Heart right ventricle (tissue), 16 donors: ENCODE measurements at regions not wholly inside any gene's neighbourhood (a gene's known extent, or its start where the extent isn't known, plus 50 kb on each side); places are given as distances from the start of the nearest gene placed in this dataset.

Experiments used
- ATAC-seq, 8 donors: fragments of 200-7000 bp; cut with Tn5 transposase; one replicate each; pipeline ENCODE4 v1.9.1; 2020; ENCODE audit warnings: mild to moderate bottlenecking in 8 of 8, moderate library complexity in 8 of 8, moderate number of reproducible peaks in 1 of 8
- DNase-seq, 2 donors: peaks; one replicate each; pipeline ENCODE4 v3.0.0-alpha.2; 2020
- H3K27ac ChIP-seq, 10 donors: fragments of 200-600 bp; sonication (generic) in 2 of 10; one replicate each; pipeline versions ENCODE4 v1.5.0 to v1.8.0; 2020 to 2022; ENCODE audit warnings: mild to moderate bottlenecking in 3 of 10
- H3K27me3 ChIP-seq, 7 donors: fragments of 200-600 bp; one replicate each; pipeline ENCODE4 v1.8.0; 2021 to 2022; ENCODE audit warnings: mild to moderate bottlenecking in 2 of 7
- H3K36me3 ChIP-seq, 9 donors: fragments of 200-600 bp; sonication (generic) in 1 of 9; one replicate each; pipeline versions ENCODE4 v1.5.0 to v1.8.0; 2020 to 2022; ENCODE audit warnings: mild to moderate bottlenecking in 2 of 9
- H3K4me1 ChIP-seq, 9 donors: fragments of 200-600 bp; sonication (generic) in 1 of 9; one replicate each; pipeline versions ENCODE4 v1.5.0 to v1.8.0; 2020 to 2022; ENCODE audit warnings: mild to moderate bottlenecking in 4 of 9
- H3K4me3 ChIP-seq, 10 donors: fragments of 200-600 bp; sonication (generic) in 2 of 10; one replicate each; pipeline versions ENCODE4 v1.5.0 to v1.8.0; 2020 to 2022; ENCODE audit warnings: mild to moderate bottlenecking in 7 of 10, moderate library complexity in 2 of 10
- H3K9me3 ChIP-seq, 11 donors: fragments of 200-600 bp in 10 of 11; sonication (generic) in 2 of 11; one replicate each; pipeline versions ENCODE4 v1.5.0 to v1.8.0; 2013 to 2022; ENCODE audit warnings: mild to moderate bottlenecking in 2 of 11, control low read depth in 1 of 11, moderate library complexity in 1 of 11
- CTCF ChIP-seq, 9 donors: fragments of 200-600 bp; sonication (generic) in 2 of 9; IDR thresholded peaks; one replicate each; pipeline versions ENCODE4 v1.5.0 to v1.8.0; 2021 to 2022; ENCODE audit warnings: antibody characterized with exemption in 9 of 9, mild to moderate bottlenecking in 5 of 9, moderate library complexity in 1 of 9
- WGBS, 2 donors: extraction: QIAGEN DNeasy Blood & Tissue Kit; methylation state at CpG; one replicate each; pipeline ENCODE4 v1.1.7; 2013; ENCODE audit warnings: inconsistent platforms in 1 of 2; 5-methylcytosine and 5-hydroxymethylcytosine counted together
- intact Hi-C, 10 donors: fragments of 100-400 bp; cut with DNase I; formaldehyde crosslinking; loops; one replicate each; pipeline versions ENCODE4 v1.11.1 to v1.14.2; 2022
- donor health status: Arrhythmogenic right ventricular cardiomyopathy.
- donor health status: ischemic (EF 13 %, LVEDD 7.1; RV severe dilation, severe dysfunction).
- donor health status: healthy with polysubstance abuse.
- donor health status: DM: no; HTN: yes; CAD: no.
- donor health status: DM: no; HTN: no; CAD: no.
- donor health status: ischemic (EF 25% LVEDD 6.9; RV normal size, moderate dysfunction).
- donor health status: ischemic (EF 25% LVEDD 5.7; RV mildly dilated, moderate dysfunction).
- donor health status: healthy.
- donor health status: DM: yes; HTN: yes; CAD: no.
- donor health status: Ischemic cardiomyopathy.
- donor health status: ischemic (EF 35%, LVEDD 5.7; RV mildly dilated, moderate dysfunction).
- donor health status: nonischemic (EF 11% LVEDD 7.7; RV severe dilation, severe dysfunction).
- donor health status: DM: yes; HTN: yes; CAD: no.
- donor health status: PGD.
- donor health status: ischemic (EF 29% LVEDD 5.4; RV normal size, mild dysfunction).
- donor health status: nonischemic (EF 23%, LVEDD 6.1; RV moderate dilation, normal function).

DNA sequence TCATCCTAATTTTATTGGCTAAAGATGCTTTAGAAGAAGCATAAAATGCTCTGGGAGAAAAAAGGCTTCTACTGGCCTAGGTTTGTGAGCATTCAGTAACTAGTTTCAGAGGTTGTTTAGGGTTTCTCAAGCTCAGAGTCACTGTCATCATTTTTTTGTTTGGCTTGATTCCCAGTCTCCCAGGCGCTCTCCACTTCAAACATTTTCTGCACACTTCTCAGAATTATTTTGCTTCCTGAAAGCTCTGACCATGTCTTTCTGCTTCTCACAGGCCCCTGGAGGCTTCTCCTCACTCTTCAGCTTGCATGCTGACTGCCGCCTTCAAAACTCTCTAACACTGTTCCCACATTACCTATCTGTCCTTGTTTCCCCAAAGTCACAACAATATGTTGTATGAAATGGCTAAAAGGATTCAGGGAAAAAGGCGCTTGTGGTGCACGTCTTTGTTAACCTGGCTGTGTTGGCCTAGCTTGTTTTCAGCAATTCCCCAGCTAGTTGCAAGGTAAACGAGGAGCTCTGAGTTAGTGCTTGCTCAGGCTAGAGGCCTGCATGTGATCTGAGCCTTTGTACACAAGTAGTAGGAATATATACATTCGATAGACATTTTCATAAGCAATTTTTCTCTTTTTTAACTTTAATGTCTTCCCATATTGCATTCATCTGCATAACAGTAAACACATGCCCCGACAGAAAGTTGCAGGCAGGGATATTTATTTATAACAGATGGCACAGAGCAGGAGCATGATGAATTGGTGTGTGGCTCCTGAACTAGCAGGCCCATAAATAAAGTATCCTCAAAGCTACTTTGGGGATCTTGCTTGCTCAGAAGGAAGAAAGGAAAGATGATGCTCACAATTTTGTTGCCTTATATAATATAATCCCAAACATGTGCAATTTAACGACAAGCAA is 129.2 kb upstream of the DPH6 start:
- DNase-seq (peak in 1 of 2 donors; percentile 29), ATAC-seq (peak in 4 of 8 donors; percentile 18 to 43 (median 30))
- Histone ChIP-seq H3K4me1 (peaks cover 0 to 59% (median 41%) of the 10 kb centered on the region in 9 donors), H3K9me3 (no peaks in the 10 kb centered on the region), H3K27ac (peak overlapping the region; percentile 8 to 82 (median 49)), H3K36me3 (no peaks in the 10 kb centered on the region), H3K4me3 (no peak overlapping the region), H3K27me3 (no peaks in the 10 kb centered on the region)
- intact Hi-C loops: loop anchor here in 3 of 10 donors (5.0 to 10.0 kb wide), 3 partner anchors 130 to 153 kb away; partner anchors contain the start of gene DPH6 (in 1 of the 3)
- WGBS, 2 donors: 55 to 58% methylated on average over 8 of the region's 8 CpGs
- TF ChIP-seq CTCF (IDR thresholded peaks at IDR 0.05): no peak

DNA sequence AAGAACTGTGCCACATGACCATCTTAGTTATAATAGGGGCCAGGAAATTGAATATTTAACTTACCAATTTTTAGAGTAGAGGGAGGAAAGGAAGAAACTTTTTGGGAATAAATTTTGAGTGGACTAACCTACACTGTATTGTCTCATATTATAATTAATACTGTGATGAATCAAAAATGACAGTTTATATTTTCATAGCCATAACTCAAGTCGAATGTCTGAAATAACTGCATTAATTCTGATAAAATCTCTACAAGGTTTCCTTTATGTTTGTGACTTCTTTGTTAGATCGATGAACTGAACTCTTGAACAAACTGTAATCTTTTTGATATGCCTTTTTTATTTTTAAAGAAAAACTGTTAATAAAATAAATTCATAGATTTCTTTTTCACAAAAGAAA is 132.8 kb upstream of the DPH6 start:
- H3K9me3 ChIP-seq: no peaks in the 10 kb centered on the region
- DNase-seq (no peak), ATAC-seq (no peak)
- no peaks in the 10 kb centered on the region for H3K27me3 ChIP-seq
- WGBS, 2 donors: 78 to 88% methylated on average over 2 of the region's 2 CpGs
- no peaks in the 10 kb centered on the region for H3K36me3 ChIP-seq
- no peak overlapping the region for H3K4me3 ChIP-seq
- no peak overlapping the region for H3K27ac ChIP-seq
- intact Hi-C loops: loop anchor here in 1 of 10 donors (10.0 kb wide), 1 partner anchor 134 kb away; the partner anchor contains the start of gene DPH6
- H3K4me1 ChIP-seq: peaks cover 3 to 43% (median 31%) of the 10 kb centered on the region in 9 donors
- no peak for TF ChIP-seq CTCF (IDR thresholded peaks at IDR 0.05)

- peaks cover 3 to 39% (median 27%) of the 10 kb centered on the region in 9 donors for H3K4me1 ChIP-seq
- WGBS, 2 donors: 92 to 98% methylated on average over 1 of the region's 1 CpG
- ATAC-seq: no peak
- no peaks in the 10 kb centered on the region for H3K9me3 ChIP-seq
- H3K27ac ChIP-seq: peak overlapping the region in 2 of 10 donors; percentile 1 to 4
- no peak for TF ChIP-seq CTCF (IDR thresholded peaks at IDR 0.05)
- intact Hi-C loops: loop anchor here in 1 of 10 donors (10.0 kb wide), 1 partner anchor 134 kb away; the partner anchor contains the start of gene DPH6
- H3K27me3 ChIP-seq: no peaks in the 10 kb centered on the region
- DNase-seq: no peak
- H3K4me3 ChIP-seq: no peak overlapping the region
- H3K36me3 ChIP-seq: no peaks in the 10 kb centered on the region
Observed at GRCh38 chr15:35679186-35679585, 133.2 kb upstream of the DPH6 start.

DNA sequence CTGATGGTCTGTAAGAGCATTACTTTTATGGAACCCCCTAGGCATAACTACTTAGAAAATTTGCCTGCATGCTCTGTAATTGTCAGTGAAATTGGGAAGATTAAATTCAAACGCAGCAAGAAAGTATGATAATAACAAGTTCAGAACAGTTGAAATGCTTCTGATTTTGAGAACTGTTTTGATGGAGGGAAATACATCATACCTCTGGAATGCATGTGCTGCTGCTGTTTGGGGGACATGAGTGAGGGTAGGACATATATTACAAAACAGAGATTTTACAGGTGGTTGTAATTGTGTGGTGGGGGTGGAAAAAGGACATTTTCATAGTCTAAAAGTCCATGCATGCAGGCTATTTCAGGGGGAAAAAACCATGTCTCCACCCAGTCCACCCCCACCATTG is 135.0 kb upstream of the DPH6 start:
- DNase-seq (no peak), ATAC-seq (peak in 1 of 8 donors; percentile 22)
- H3K36me3 ChIP-seq: no peaks in the 10 kb centered on the region
- 22 to 28% methylated on average over 1 of the region's 1 CpG for WGBS, 2 donors
- H3K9me3 ChIP-seq: no peaks in the 10 kb centered on the region
- H3K27me3 ChIP-seq: no peaks in the 10 kb centered on the region
- H3K4me1 ChIP-seq: peaks cover 0 to 26% (median 12%) of the 10 kb centered on the region in 9 donors
- TF ChIP-seq CTCF (IDR thresholded peaks at IDR 0.05): no peak
- intact Hi-C loops: no loop called here
- H3K4me3 ChIP-seq: no peak overlapping the region
- H3K27ac ChIP-seq: no peak overlapping the region
